ENCODE measurements at regions not wholly inside any gene's neighbourhood (a gene's known extent, or its start where the extent isn't known, plus 50 kb on each side); places are given as distances from the start of the nearest gene placed in this dataset.

- no peak for DNase-seq
Observed at GRCh38 chr6:102701019-102701418, 1307.5 kb downstream of the GRIK2 start.

- no peak for DNase-seq
Observed at GRCh38 chr6:102686461-102686860, 1293.0 kb downstream of the GRIK2 start.

GRCh38 chr6:102680413-102680812 lies 1286.9 kb downstream of the GRIK2 start:
- DNase-seq = no peak

GRCh38 chr6:102679865-102680264 lies 1286.4 kb downstream of the GRIK2 start:
- DNase-seq = no peak

GRCh38 chr6:102677225-102677624 lies 1283.7 kb downstream of the GRIK2 start:
- DNase-seq = no peak

GRCh38 chr6:102670735-102671134 lies 1277.2 kb downstream of the GRIK2 start:
- no peak for DNase-seq

- DNase-seq = no peak
Observed at GRCh38 chr6:102662851-102663250, 1269.3 kb downstream of the GRIK2 start.

GRCh38 chr6:102660303-102660702 lies 1266.8 kb downstream of the GRIK2 start:
- DNase-seq = no peak

- DNase-seq = no peak
Observed at GRCh38 chr6:102655823-102656222, 1262.3 kb downstream of the GRIK2 start.

GRCh38 chr6:102641426-102641825 lies 1247.9 kb downstream of the GRIK2 start:
- no peak for DNase-seq

- DNase-seq = no peak
Observed at GRCh38 chr6:102631921-102632320, 1238.4 kb downstream of the GRIK2 start.

GRCh38 chr6:102623201-102623600 lies 1229.7 kb downstream of the GRIK2 start:
- DNase-seq = no peak

GRCh38 chr6:102619585-102619984 lies 1226.1 kb downstream of the GRIK2 start:
- DNase-seq = peak in 1 of 2 experiments; percentile 55

GRCh38 chr6:102582569-102582968 lies 1189.1 kb downstream of the GRIK2 start:
- DNase-seq = no peak

- DNase-seq = no peak
Observed at GRCh38 chr6:102581378-102582124, 1188.0 kb downstream of the GRIK2 start.

GRCh38 chr6:102571236-102571908 lies 1177.9 kb downstream of the GRIK2 start:
- DNase-seq = no peak

- no peak for DNase-seq
Observed at GRCh38 chr6:102562713-102563112, 1169.2 kb downstream of the GRIK2 start.

GRCh38 chr6:102553214-102553613 lies 1159.7 kb downstream of the GRIK2 start:
- DNase-seq = peak; percentile 40 to 60

- no peak for DNase-seq
Observed at GRCh38 chr6:102549221-102549874, 1155.8 kb downstream of the GRIK2 start.

GRCh38 chr6:102525336-102525735 lies 1131.8 kb downstream of the GRIK2 start:
- no peak for DNase-seq

GRCh38 chr6:102520966-102521365 lies 1127.5 kb downstream of the GRIK2 start:
- no peak for DNase-seq

- DNase-seq = no peak
Observed at GRCh38 chr6:102517506-102517905, 1124.0 kb downstream of the GRIK2 start.

- DNase-seq = no peak
Observed at GRCh38 chr6:102501615-102502014, 1108.1 kb downstream of the GRIK2 start.

- DNase-seq = no peak
Observed at GRCh38 chr6:102494808-102495207, 1101.3 kb downstream of the GRIK2 start.
